Neural progenitor cell (in vitro differentiated cells): ENCODE measurements at regions not wholly inside any gene's neighbourhood (a gene's known extent, or its start where the extent isn't known, plus 50 kb on each side); places are given as distances from the start of the nearest gene placed in this dataset.

ENCODE experiments used
- CTCF ChIP-seq: fragments of 200-600 bp; sonication (generic); IDR thresholded peaks from 2 replicates; pipeline ENCODE4 v1.5.1; 2017; ENCODE audit warnings: antibody characterized with exemption, mild to moderate bottlenecking
- EZH2 ChIP-seq: fragments of 200-600 bp; sonication (generic); IDR thresholded peaks from 2 replicates; pipeline ENCODE4 v1.6.1; 2017; ENCODE audit warnings: antibody characterized with exemption, mild to moderate bottlenecking, moderate library complexity
- EZH2phosphoT487 ChIP-seq: fragments of 200-600 bp; sonication (generic); IDR thresholded peaks from 2 replicates; pipeline ENCODE4 v1.6.1; 2017; ENCODE audit warnings: antibody characterized with exemption

GRCh38 chr17:71453876-71454422, 666.9 kb upstream of the SOX9 start:
- TF ChIP-seq CTCF (no peak), EZH2 (no peak), EZH2phosphoT487 (no peak)
